OCI-LY1 (cell line): ENCODE measurements at regions not wholly inside any gene's neighbourhood (a gene's known extent, or its start where the extent isn't known, plus 50 kb on each side); places are given as distances from the start of the nearest gene placed in this dataset.

Experiments
- H2AFZ ChIP-seq: fragments of 200-600 bp; sonication (generic), shearing (Covaris generic); 2 replicates; pipeline ENCODE4 v1.6.0; 2014; ENCODE audit warnings: antibody characterized with exemption, mild to moderate bottlenecking, low read length
- H3F3A ChIP-seq: fragments of 200-600 bp; sonication (generic), shearing (Covaris generic); 2 replicates; pipeline ENCODE4 v1.6.0; 2014; ENCODE audit warnings: mild to moderate bottlenecking, antibody characterized with exemption, low read length, moderate library complexity; ENCODE audit not compliant: insufficient read depth
- H3K27ac ChIP-seq: fragments of 200-600 bp; sonication (generic); 2 replicates; pipeline ENCODE4 v1.5.1; 2014; ENCODE audit warnings: low read length, mixed run types, mild to moderate bottlenecking, low read depth; ENCODE audit not compliant: poor library complexity, severe bottlenecking
- H3K27me3 ChIP-seq: fragments of 200-600 bp; sonication (generic); 2 replicates; pipeline ENCODE4 v1.6.0; 2014; ENCODE audit warnings: antibody characterized with exemption, mild to moderate bottlenecking, low read length, moderate library complexity; ENCODE audit not compliant: insufficient read depth
- H3K36me3 ChIP-seq: fragments of 200-600 bp; sonication (generic); 2 replicates; pipeline ENCODE4 v1.6.1; 2014; ENCODE audit warnings: mild to moderate bottlenecking, antibody characterized with exemption, low read length, moderate library complexity, mixed read lengths; ENCODE audit not compliant: insufficient read depth
- H3K4me1 ChIP-seq: fragments of 200-600 bp; sonication (generic); 2 replicates; pipeline ENCODE4 v1.5.1; 2014; ENCODE audit warnings: mild to moderate bottlenecking, low read length, moderate library complexity; ENCODE audit not compliant: insufficient read depth, severe bottlenecking
- H3K4me2 ChIP-seq: fragments of 200-600 bp; sonication (generic), shearing (Covaris generic); 2 replicates; pipeline ENCODE4 v1.6.1; 2014; ENCODE audit warnings: low read length
- H3K4me3 ChIP-seq: fragments of 200-600 bp; sonication (generic); 2 replicates; pipeline ENCODE4 v1.5.1; 2014; ENCODE audit warnings: low read length, low read depth, mild to moderate bottlenecking, mixed read lengths; ENCODE audit not compliant: poor library complexity, severe bottlenecking
- H3K79me2 ChIP-seq: fragments of 200-600 bp; shearing (Covaris generic); 2 replicates; pipeline ENCODE4 v1.6.1; 2016; ENCODE audit warnings: mixed run types, low read length, mixed read lengths; ENCODE audit not compliant: insufficient read depth
- H3K9ac ChIP-seq: fragments of 200-600 bp; sonication (generic), shearing (Covaris generic); 2 replicates; pipeline ENCODE4 v1.6.1; 2014; ENCODE audit warnings: mild to moderate bottlenecking, low read length, mixed read lengths
- H3K9me2 ChIP-seq: fragments of 200-600 bp; sonication (generic), shearing (Covaris generic); 2 replicates; pipeline ENCODE4 v1.6.1; 2014; ENCODE audit warnings: low read depth, mild to moderate bottlenecking, low read length, mixed read lengths
- H3K9me3 ChIP-seq: fragments of 200-600 bp; shearing (Covaris generic); 2 replicates; pipeline ENCODE4 v1.6.1; 2014; ENCODE audit warnings: low read length, mixed read lengths
- H4K20me1 ChIP-seq: fragments of 200-600 bp; sonication (generic), shearing (Covaris generic); 2 replicates; pipeline ENCODE4 v1.6.0; 2016; ENCODE audit warnings: mild to moderate bottlenecking, low read length; ENCODE audit not compliant: insufficient read depth
- EZH2 ChIP-seq: fragments of 200-600 bp; sonication (generic), shearing (Covaris generic); IDR thresholded peaks from 2 replicates; pipeline ENCODE4 v1.8.0; 2017; ENCODE audit warnings: borderline replicate concordance, mixed run types, mild to moderate bottlenecking, antibody characterized with exemption, low read length, moderate library complexity, mixed read lengths
- TF ChIP-seq, protein P1 (sequence below): fragments of 200-600 bp; sonication (generic), shearing (Covaris generic); IDR thresholded peaks from 2 replicates; pipeline ENCODE4 v1.5.1; 2017; ENCODE audit warnings: mild to moderate bottlenecking, antibody characterized with exemption, low read length, moderate library complexity, mixed read lengths

DNA sequence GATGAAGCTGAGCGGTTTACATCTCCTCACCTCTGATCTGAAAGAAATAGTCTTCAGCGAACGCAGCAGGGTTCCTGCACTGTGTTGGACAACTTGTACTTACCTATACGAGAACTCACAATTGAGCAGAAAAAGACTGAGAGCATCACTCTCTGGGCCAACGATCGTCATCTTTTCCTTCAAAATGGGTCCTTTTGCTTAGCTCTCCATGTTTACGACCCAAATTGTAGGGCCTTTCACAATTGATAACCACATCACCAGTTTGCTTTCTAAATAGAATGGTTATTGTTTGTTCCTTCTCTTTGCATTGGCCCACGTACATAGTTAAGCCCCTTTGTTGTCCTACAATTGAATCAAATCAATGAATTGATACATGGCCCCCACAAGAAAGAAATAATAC, 110.0 kb upstream of the DMRT1 start:
- H3K9me2 ChIP-seq = no peaks in the 10 kb centered on the region
- no peaks in the 10 kb centered on the region for H3K27me3 ChIP-seq
- H3K27ac ChIP-seq = no peak overlapping the region
- H3F3A ChIP-seq = no peaks in the 10 kb centered on the region
- H3K36me3 ChIP-seq = peaks cover 18% of the 10 kb centered on the region; the same call in 1 of the 2 replicates
- no peak overlapping the region for H3K4me3 ChIP-seq
- no peak overlapping the region for H3K4me2 ChIP-seq
- no peak for TF ChIP-seq EZH2
- TF ChIP-seq, protein P1, sequence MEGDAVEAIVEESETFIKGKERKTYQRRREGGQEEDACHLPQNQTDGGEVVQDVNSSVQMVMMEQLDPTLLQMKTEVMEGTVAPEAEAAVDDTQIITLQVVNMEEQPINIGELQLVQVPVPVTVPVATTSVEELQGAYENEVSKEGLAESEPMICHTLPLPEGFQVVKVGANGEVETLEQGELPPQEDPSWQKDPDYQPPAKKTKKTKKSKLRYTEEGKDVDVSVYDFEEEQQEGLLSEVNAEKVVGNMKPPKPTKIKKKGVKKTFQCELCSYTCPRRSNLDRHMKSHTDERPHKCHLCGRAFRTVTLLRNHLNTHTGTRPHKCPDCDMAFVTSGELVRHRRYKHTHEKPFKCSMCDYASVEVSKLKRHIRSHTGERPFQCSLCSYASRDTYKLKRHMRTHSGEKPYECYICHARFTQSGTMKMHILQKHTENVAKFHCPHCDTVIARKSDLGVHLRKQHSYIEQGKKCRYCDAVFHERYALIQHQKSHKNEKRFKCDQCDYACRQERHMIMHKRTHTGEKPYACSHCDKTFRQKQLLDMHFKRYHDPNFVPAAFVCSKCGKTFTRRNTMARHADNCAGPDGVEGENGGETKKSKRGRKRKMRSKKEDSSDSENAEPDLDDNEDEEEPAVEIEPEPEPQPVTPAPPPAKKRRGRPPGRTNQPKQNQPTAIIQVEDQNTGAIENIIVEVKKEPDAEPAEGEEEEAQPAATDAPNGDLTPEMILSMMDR = no peak
- no peak overlapping the region for H2AFZ ChIP-seq
- H3K9ac ChIP-seq = no peak overlapping the region
- H3K79me2 ChIP-seq = no peaks in the 10 kb centered on the region
- no peaks in the 10 kb centered on the region for H3K4me1 ChIP-seq
- H3K9me3 ChIP-seq = no peaks in the 10 kb centered on the region
- no peaks in the 10 kb centered on the region for H4K20me1 ChIP-seq

- Histone ChIP-seq H3K27me3 (no peaks in the 10 kb centered on the region), H3K9me3 (no peaks in the 10 kb centered on the region), H3F3A (no peaks in the 10 kb centered on the region), H4K20me1 (no peaks in the 10 kb centered on the region), H3K79me2 (no peaks in the 10 kb centered on the region), H3K36me3 (peaks cover 31% of the 10 kb centered on the region; the same call in 1 of the 2 replicates), H2AFZ (no peak overlapping the region), H3K4me2 (no peak overlapping the region), H3K4me3 (no peak overlapping the region), H3K27ac (no peak overlapping the region), H3K9me2 (no peaks in the 10 kb centered on the region), H3K9ac (no peak overlapping the region), H3K4me1 (no peaks in the 10 kb centered on the region)
- TF ChIP-seq EZH2 = no peak
- TF ChIP-seq, protein P1 = no peak
Measured at GRCh38 chr9:734831-735511, 106.5 kb upstream of the DMRT1 start.

DNA sequence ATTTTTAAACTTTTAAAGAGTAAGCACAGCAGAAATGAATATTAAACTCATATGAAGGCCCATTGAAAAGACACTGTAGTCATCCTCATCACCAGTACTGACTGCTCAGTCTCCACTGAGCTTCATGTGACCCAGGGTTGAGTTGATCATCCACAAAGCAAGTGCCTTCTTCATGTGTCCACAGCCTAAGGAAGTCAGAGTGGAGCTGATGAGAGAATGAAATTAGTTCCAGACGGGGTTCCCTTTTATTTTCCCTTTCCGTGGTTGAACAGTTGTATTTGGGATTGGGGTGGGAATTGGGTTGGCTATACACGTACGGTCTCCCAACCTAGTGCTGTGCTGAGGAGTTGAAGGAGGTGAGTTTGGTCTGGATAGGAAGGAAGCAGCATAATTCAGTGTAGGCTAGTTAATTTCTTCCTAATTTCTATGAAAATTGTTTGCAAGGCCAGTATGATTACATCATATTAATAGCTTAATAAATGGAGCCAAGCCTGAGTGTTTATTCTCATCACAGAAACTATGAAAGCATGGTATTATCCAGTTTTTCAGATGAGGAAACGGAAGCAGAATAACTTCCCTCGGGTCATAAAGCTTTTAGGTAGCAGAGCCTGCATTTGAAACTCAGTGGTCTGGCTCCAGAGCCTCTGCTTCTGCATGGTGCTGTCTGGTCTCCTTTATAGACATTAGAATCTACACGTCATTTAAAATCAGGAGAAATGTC, 103.9 kb upstream of the DMRT1 start:
- Histone ChIP-seq H3F3A (no peaks in the 10 kb centered on the region), H3K27ac (no peak overlapping the region), H3K4me2 (no peak overlapping the region), H3K27me3 (no peaks in the 10 kb centered on the region), H3K4me1 (no peaks in the 10 kb centered on the region), H3K9ac (no peak overlapping the region), H3K36me3 (peaks cover 42% of the 10 kb centered on the region), H2AFZ (no peak overlapping the region), H3K9me3 (no peaks in the 10 kb centered on the region), H3K9me2 (no peaks in the 10 kb centered on the region), H3K4me3 (no peak overlapping the region), H3K79me2 (no peaks in the 10 kb centered on the region), H4K20me1 (no peaks in the 10 kb centered on the region)
- TF ChIP-seq, protein P1 = no peak
- TF ChIP-seq EZH2 = no peak
